PC-9 (cell line): ENCODE measurements at regions not wholly inside any gene's neighbourhood (a gene's known extent, or its start where the extent isn't known, plus 50 kb on each side); places are given as distances from the start of the nearest gene placed in this dataset.

Source experiments
- BruUV-seq: library from RNA; stranded (reverse); fragments of 400-500 nt; replicated peaks from 2 replicates; lab custom pipeline; 2021; lab: Mats Ljungman, UMichigan
- CTCF ChIA-PET: fragments of 300-600 bp; sonication (Branson Sonifier 250); formaldehyde crosslinking; loops from one replicate; lab custom pipeline; 2022; ENCODE audit warnings: antibody characterized with exemption; lab: Charles Lee
- POLR2A ChIA-PET: fragments of 300-600 bp; sonication (Branson Sonifier 250); formaldehyde crosslinking; loops from one replicate; lab custom pipeline; 2022; ENCODE audit warnings: antibody characterized with exemption; ENCODE audit not compliant: unreplicated experiment; lab: Charles Lee
- DNase-seq, 2 experiments: peaks; one replicate each; pipeline versions ENCODE4 v3.0.0 to v3.0.0-alpha.2; 2015 to 2022; ENCODE audit warnings: mixed read lengths in 1 of 2
- H2AFZ ChIP-seq: fragments of 200-600 bp; sonication (generic); 2 replicates; pipeline ENCODE4 v1.8.1; 2017; ENCODE audit warnings: antibody characterized with exemption
- H3F3A ChIP-seq: fragments of 200-600 bp; sonication (generic); 2 replicates; pipeline ENCODE4 v1.8.1; 2017; ENCODE audit warnings: antibody characterized with exemption, mild to moderate bottlenecking, low read depth; ENCODE audit not compliant: insufficient read depth
- H3K27ac ChIP-seq: fragments of 200-600 bp; sonication (generic); 2 replicates; pipeline ENCODE4 v1.6.1; 2016; ENCODE audit warnings: mixed run types
- H3K27me3 ChIP-seq: fragments of 200-600 bp; sonication (generic); 2 replicates; pipeline ENCODE4 v1.6.1; 2016; ENCODE audit warnings: low read depth, mixed run types; ENCODE audit not compliant: insufficient read depth
- H3K36me3 ChIP-seq: fragments of 200-600 bp; sonication (generic); 2 replicates; pipeline ENCODE4 v1.6.1; 2016; ENCODE audit warnings: low read depth, mixed run types
- H3K4me1 ChIP-seq: fragments of 200-600 bp; sonication (generic); replicated peaks from 2 replicates; pipeline ENCODE4 v1.6.1; 2016; ENCODE audit warnings: mixed run types; ENCODE audit not compliant: insufficient read depth
- H3K4me2 ChIP-seq: fragments of 200-600 bp; sonication (generic); 2 replicates; pipeline ENCODE4 v1.6.1; 2017; ENCODE audit warnings: mixed run types
- H3K4me3 ChIP-seq: fragments of 200-600 bp; sonication (generic); 2 replicates; pipeline ENCODE4 v1.6.1; 2016; ENCODE audit warnings: mixed run types
- H3K79me2 ChIP-seq: fragments of 200-600 bp; sonication (generic); 2 replicates; pipeline ENCODE4 v1.6.1; 2017; ENCODE audit warnings: low read depth, mixed run types
- H3K9me2 ChIP-seq: fragments of 200-600 bp; sonication (generic); 2 replicates; pipeline ENCODE4 v1.8.1; 2017; ENCODE audit warnings: mild to moderate bottlenecking; ENCODE audit not compliant: insufficient read depth
- H3K9me3 ChIP-seq: fragments of 200-600 bp; sonication (generic); 2 replicates; pipeline ENCODE4 v1.8.1; 2016; ENCODE audit warnings: low read depth; ENCODE audit not compliant: insufficient read depth
- H4K20me1 ChIP-seq: fragments of 200-600 bp; sonication (generic); 2 replicates; pipeline ENCODE4 v1.8.1; 2017; ENCODE audit not compliant: insufficient read depth
- EZH2 ChIP-seq: fragments of 200-600 bp; sonication (generic); IDR thresholded peaks from 2 replicates; pipeline ENCODE4 v1.8.0; 2017; ENCODE audit warnings: antibody characterized with exemption, low read depth
- intact Hi-C: fragments of 100-400 bp; cut with micrococcal nuclease; formaldehyde crosslinking; loops from one replicate; pipeline ENCODE4 v1.10.0; 2022; ENCODE audit not compliant: unreplicated experiment
- TF ChIP-seq, protein P1 (sequence below): fragments of 200-600 bp; sonication (generic); conservative IDR thresholded peaks from 2 replicates; pipeline ENCODE4 v1.6.1; 2017; ENCODE audit warnings: mixed run types, antibody characterized with exemption, mild to moderate bottlenecking, moderate library complexity

DNA sequence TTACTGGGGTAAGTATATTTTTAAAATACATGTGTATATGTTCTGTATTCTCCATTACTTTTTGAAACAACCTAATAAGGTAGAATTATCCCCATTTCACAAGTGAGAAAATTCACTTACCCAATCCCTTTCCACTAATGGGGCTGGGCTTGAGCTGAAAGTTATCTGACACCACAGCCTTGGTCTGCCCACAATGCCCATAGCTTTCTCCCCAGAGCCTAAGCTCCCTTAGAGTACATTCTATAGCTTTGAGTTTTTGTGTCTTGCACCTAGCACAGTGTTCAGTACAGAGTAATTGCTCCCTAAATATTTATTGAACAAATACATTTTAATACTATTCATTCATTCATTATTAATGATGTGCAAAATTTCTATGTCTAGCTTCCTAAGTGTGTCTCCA lies 152.7 kb upstream of the RUNX1 start:
- H3K4me1 ChIP-seq, result peaks cover 40% of the 10 kb centered on the region

DNA sequence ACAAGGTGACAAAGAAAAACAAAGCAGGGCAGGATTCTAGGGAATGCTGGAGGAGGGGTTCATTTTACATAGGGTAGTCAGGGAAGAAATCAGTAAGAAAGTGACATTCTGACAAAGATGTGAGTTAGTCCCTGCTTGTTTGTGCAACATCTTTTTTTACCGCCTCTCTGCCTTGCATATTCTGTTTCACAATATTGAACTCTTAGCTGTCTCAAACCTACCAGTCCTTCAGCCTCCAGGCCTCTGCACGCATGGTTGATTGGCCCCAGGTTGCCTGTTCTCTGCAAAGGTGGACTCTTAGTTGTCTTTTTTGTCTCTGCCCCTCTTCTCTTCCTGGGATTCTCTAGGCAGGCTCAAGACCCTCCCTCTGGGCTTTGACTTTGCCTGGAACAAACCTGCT lies 152.2 kb upstream of the RUNX1 start:
- H3K9me3 ChIP-seq, result peaks cover 6% of the 10 kb centered on the region; the same call in 1 of the 2 replicates
- 0 out of 2 replicates have a peak, but pooled peaks cover 7% of the 10 kb centered on the region for H3K36me3 ChIP-seq
- no peak overlapping the region for H3K4me3 ChIP-seq
- no TSS peak for BruUV-seq
- H3K27me3 ChIP-seq, result no peaks in the 10 kb centered on the region
- no peaks in the 10 kb centered on the region for H3K9me2 ChIP-seq
- no peak overlapping the region for H2AFZ ChIP-seq
- no peak overlapping the region for H3K27ac ChIP-seq
- no peaks in the 10 kb centered on the region for H4K20me1 ChIP-seq
- intact Hi-C loops, result no loop called here
- peaks cover 45% of the 10 kb centered on the region for H3K4me1 ChIP-seq
- peaks cover 36% of the 10 kb centered on the region for H3F3A ChIP-seq
- CTCF ChIA-PET, result no interaction called here
- no peaks in the 10 kb centered on the region for H3K79me2 ChIP-seq
- no peak overlapping the region for H3K4me2 ChIP-seq
- TF ChIP-seq, protein P1, sequence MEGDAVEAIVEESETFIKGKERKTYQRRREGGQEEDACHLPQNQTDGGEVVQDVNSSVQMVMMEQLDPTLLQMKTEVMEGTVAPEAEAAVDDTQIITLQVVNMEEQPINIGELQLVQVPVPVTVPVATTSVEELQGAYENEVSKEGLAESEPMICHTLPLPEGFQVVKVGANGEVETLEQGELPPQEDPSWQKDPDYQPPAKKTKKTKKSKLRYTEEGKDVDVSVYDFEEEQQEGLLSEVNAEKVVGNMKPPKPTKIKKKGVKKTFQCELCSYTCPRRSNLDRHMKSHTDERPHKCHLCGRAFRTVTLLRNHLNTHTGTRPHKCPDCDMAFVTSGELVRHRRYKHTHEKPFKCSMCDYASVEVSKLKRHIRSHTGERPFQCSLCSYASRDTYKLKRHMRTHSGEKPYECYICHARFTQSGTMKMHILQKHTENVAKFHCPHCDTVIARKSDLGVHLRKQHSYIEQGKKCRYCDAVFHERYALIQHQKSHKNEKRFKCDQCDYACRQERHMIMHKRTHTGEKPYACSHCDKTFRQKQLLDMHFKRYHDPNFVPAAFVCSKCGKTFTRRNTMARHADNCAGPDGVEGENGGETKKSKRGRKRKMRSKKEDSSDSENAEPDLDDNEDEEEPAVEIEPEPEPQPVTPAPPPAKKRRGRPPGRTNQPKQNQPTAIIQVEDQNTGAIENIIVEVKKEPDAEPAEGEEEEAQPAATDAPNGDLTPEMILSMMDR, result no peak
- TF ChIP-seq EZH2, result no peak
- POLR2A ChIA-PET, result interaction anchor here (0.6 kb wide), 1 partner anchor 64 kb away, joined by 5 read pairs; no protein-coding TSS in a partner anchor
- no peak for DNase-seq

More for the DNA sequence above, 152.7 kb upstream of the RUNX1 start:
- H3K27ac ChIP-seq, result no peak overlapping the region
- H3F3A ChIP-seq, result peaks cover 31% of the 10 kb centered on the region
- 0 out of 2 replicates have a peak, but pooled peaks cover 2% of the 10 kb centered on the region for H3K36me3 ChIP-seq
- peaks cover 5% of the 10 kb centered on the region; the same call in 1 of the 2 replicates for H3K9me3 ChIP-seq
- BruUV-seq, result no TSS peak
- H4K20me1 ChIP-seq, result no peaks in the 10 kb centered on the region
- no peak overlapping the region for H3K4me2 ChIP-seq
- ChIA-PET CTCF (no interaction called here), POLR2A (interaction anchor here (0.6 kb wide), 1 partner anchor 65 kb away, joined by 5 read pairs; no protein-coding TSS in a partner anchor)
- no peaks in the 10 kb centered on the region for H3K79me2 ChIP-seq
- H3K27me3 ChIP-seq, result no peaks in the 10 kb centered on the region
- TF ChIP-seq EZH2, result no peak
- TF ChIP-seq, protein P1, result no peak
- H2AFZ ChIP-seq, result no peak overlapping the region
- no peaks in the 10 kb centered on the region for H3K9me2 ChIP-seq
- intact Hi-C loops, result no loop called here
- no peak overlapping the region for H3K4me3 ChIP-seq
- no peak for DNase-seq

DNA sequence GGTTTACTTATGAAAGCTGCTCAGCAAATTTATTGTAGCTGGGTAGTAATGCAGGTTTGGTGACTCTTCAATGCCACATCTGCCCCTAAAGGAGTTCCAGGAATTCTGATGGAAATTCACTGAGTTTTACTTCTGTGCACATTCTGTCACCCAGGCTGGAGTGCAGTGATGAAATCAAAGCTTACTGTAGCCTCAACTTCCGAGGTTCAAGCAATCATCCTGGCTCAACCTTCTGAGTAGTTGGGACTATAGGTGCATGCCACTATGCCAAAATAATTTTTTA lies 150.6 kb upstream of the RUNX1 start:
- BruUV-seq, result no TSS peak
- Histone ChIP-seq H3K27me3 (no peaks in the 10 kb centered on the region), H2AFZ (no peak overlapping the region), H3K79me2 (no peaks in the 10 kb centered on the region), H3F3A (peaks cover 41% of the 10 kb centered on the region), H3K4me3 (no peak overlapping the region), H3K9me2 (no peaks in the 10 kb centered on the region), H3K27ac (peak overlapping the region; percentile 100), H3K9me3 (peaks cover 6% of the 10 kb centered on the region; the same call in 1 of the 2 replicates), H4K20me1 (no peaks in the 10 kb centered on the region), H3K4me1 (peaks cover 48% of the 10 kb centered on the region), H3K4me2 (peak overlapping the region; percentile 52), H3K36me3 (0 out of 2 replicates have a peak, but pooled peaks cover 9% of the 10 kb centered on the region)
- ChIA-PET POLR2A (interaction anchor here (0.7 kb wide), 1 partner anchor 61 kb away, joined by 3 read pairs; no protein-coding TSS in a partner anchor), CTCF (no interaction called here)
- intact Hi-C loops, result loop anchor here (2.0 to 10.0 kb wide), 4 partner anchors 33 to 149 kb away; no protein-coding TSS in a partner anchor
- TF ChIP-seq, protein P1, result no peak
- no peak for TF ChIP-seq EZH2
- peak in 1 of 2 experiments; percentile 58 for DNase-seq
